Mesothelial cell of epicardium (in vitro differentiated cells): ENCODE measurements at regions not wholly inside any gene's neighbourhood (a gene's known extent, or its start where the extent isn't known, plus 50 kb on each side); places are given as distances from the start of the nearest gene placed in this dataset.
"Not testable (repeated sequence)": the region's sequence is repeated elsewhere in the genome, so short reads cannot be mapped to it uniquely, and the experiment has no call there.

Experiments
- DNase-seq, 2 experiments: peaks; one replicate each; pipeline ENCODE4 v3.0.0; 2021; ENCODE audit warnings: low spot score in 2 of 2; ENCODE audit not compliant: unreplicated experiment in 2 of 2
- H3K27ac Mint-ChIP-seq: 2 replicates; pipeline ENCODE4 v1.8.0; 2021; ENCODE audit warnings: mixed read lengths
- H3K27me3 Mint-ChIP-seq: 2 replicates; pipeline ENCODE4 v1.8.0; 2021; ENCODE audit warnings: low read depth, mixed read lengths
- H3K36me3 Mint-ChIP-seq: 2 replicates; pipeline ENCODE4 v1.8.0; 2021; ENCODE audit warnings: mixed read lengths
- H3K4me1 Mint-ChIP-seq: 2 replicates; pipeline ENCODE4 v1.8.0; 2021; ENCODE audit warnings: mixed read lengths
- H3K4me3 Mint-ChIP-seq: 2 replicates; pipeline ENCODE4 v1.8.0; 2021; ENCODE audit warnings: mild to moderate bottlenecking, moderate library complexity, mixed read lengths
- H3K9me3 Mint-ChIP-seq: 2 replicates; pipeline ENCODE4 v1.8.0; 2021; ENCODE audit warnings: mixed read lengths
- CTCF ChIP-seq: fragments of 200-600 bp; sonication (generic); IDR thresholded peaks from one replicate; pipeline ENCODE4 v1.5.0; 2021; ENCODE audit warnings: antibody characterized with exemption; ENCODE audit not compliant: unreplicated experiment

GRCh38 chr3:127417709-127418559 lies 130.1 kb upstream of the PRR20G start:
- H3K4me1 Mint-ChIP-seq: no peaks in the 10 kb centered on the region
- H3K27me3 Mint-ChIP-seq: peaks cover 72% of the 10 kb centered on the region
- DNase-seq: no peak
- H3K9me3 Mint-ChIP-seq: no peaks in the 10 kb centered on the region
- no peak for TF ChIP-seq CTCF
- H3K4me3 Mint-ChIP-seq: no peak overlapping the region
- no peaks in the 10 kb centered on the region for H3K36me3 Mint-ChIP-seq
- no peak overlapping the region for H3K27ac Mint-ChIP-seq

GRCh38 chr3:127413871-127414270 lies 126.0 kb upstream of the PRR20G start:
- TF ChIP-seq CTCF: no peak
- Mint-ChIP-seq H3K4me3 (no peak overlapping the region), H3K4me1 (no peaks in the 10 kb centered on the region), H3K9me3 (no peaks in the 10 kb centered on the region), H3K27ac (no peak overlapping the region), H3K36me3 (no peaks in the 10 kb centered on the region), H3K27me3 (peaks cover 55% of the 10 kb centered on the region)
- no peak for DNase-seq

DNA sequence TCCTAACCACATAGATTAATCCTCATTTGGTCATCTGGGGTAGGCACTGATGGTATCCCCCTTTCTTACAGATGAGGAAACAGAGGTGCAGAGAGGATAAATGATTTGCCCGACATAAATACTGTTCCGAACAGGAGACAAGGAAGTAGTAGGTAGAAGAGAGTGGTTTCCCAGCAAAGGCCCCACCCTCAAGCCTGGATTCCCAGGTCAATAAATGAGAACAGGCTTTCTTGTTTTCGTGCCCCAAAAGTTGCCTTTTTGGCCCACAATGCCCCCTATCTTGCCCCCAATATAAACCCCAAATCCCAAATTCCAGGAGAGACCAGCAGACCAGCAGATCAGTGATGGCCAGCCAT lies 125.5 kb upstream of the PRR20G start:
- H3K36me3 Mint-ChIP-seq: no peaks in the 10 kb centered on the region
- H3K27ac Mint-ChIP-seq: no peak overlapping the region
- H3K4me3 Mint-ChIP-seq: no peak overlapping the region
- H3K27me3 Mint-ChIP-seq: peaks cover 49% of the 10 kb centered on the region
- H3K4me1 Mint-ChIP-seq: no peaks in the 10 kb centered on the region
- H3K9me3 Mint-ChIP-seq: no peaks in the 10 kb centered on the region
- TF ChIP-seq CTCF: no peak
- DNase-seq: no peak

GRCh38 chr3:127412578-127413317 lies 124.9 kb upstream of the PRR20G start:
- Mint-ChIP-seq H3K4me3 (no peak overlapping the region), H3K9me3 (no peaks in the 10 kb centered on the region), H3K4me1 (no peaks in the 10 kb centered on the region), H3K27ac (no peak overlapping the region), H3K36me3 (no peaks in the 10 kb centered on the region), H3K27me3 (peaks cover 47% of the 10 kb centered on the region)
- no peak for DNase-seq
- no peak for TF ChIP-seq CTCF

GRCh38 chr3:127411875-127412274 lies 124.0 kb upstream of the PRR20G start:
- not testable (repeated sequence) for H3K4me1 Mint-ChIP-seq, H3K4me3 Mint-ChIP-seq, DNase-seq, H3K36me3 Mint-ChIP-seq, H3K9me3 Mint-ChIP-seq, H3K27ac Mint-ChIP-seq
- peaks cover 42% of the 10 kb centered on the region for H3K27me3 Mint-ChIP-seq

DNA sequence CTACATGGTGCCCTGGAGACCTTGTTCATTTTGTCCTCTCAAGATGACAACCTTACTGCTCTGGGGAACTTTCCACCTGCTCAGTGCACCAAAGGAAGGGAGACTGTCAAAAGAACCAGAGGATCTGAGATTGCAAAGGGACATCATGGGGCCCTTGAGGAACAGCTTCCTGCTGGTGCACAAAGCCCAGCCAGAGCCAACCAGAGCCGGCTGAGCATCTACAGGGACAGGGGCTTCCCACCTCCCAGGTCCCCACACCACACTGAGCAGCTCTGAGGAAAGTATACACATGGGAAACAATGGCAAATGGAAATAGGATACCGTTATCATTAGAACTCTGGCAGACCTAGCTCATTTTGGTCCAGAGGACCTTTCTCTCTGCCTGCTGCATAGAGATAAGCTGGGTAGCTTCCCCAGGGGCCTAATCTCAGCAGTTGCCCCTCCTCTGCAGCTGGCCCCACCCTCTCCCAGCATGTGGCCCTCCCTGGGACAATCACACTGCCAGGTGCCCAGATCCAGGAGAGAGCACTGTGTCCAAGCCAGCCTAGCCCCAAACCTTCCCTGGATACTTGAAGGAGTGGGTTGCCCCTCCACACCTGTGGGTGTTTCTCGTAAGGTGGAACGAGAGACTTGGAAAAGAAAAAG lies 123.4 kb upstream of the PRR20G start:
- no peak for DNase-seq

More for the DNA sequence above, 123.4 kb upstream of the PRR20G start:
- Mint-ChIP-seq H3K4me3 (no peak overlapping the region), H3K4me1 (no peaks in the 10 kb centered on the region), H3K27me3 (peaks cover 38% of the 10 kb centered on the region), H3K27ac (no peak overlapping the region), H3K9me3 (no peaks in the 10 kb centered on the region), H3K36me3 (no peaks in the 10 kb centered on the region)
- no peak for TF ChIP-seq CTCF
